ENCODE measurements at regions not wholly inside any gene's neighbourhood (a gene's known extent, or its start where the extent isn't known, plus 50 kb on each side); places are given as distances from the start of the nearest gene placed in this dataset.
"Not testable (repeated sequence)": the region's sequence is repeated elsewhere in the genome, so short reads cannot be mapped to it uniquely, and the experiment has no call there.

DNA sequence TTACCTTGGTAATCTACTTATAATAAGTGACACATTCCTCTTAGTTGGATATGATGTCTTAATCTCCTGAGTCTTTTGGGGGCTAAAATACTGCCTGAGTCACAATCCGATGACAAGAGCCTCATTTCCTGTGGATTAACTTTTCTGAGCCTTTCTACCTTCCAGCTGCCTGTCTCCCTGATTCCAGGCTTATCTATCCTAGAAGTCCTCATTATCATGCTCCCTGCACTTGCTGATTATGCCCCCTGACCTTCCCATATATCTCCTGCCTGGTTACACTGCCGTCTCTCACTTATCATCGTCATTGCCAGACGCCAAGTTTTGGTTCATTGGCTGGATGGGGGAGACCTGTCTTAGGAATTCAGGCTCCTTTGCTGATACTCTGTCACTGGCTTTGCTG, 727.4 kb upstream of the CA10 start:
- H3K4me1 ChIP-seq (ENCODE audit: insufficient read depth, low read length), result no peaks in the 10 kb centered on the region
- no peak overlapping the region for H3K9ac ChIP-seq (ENCODE audit: insufficient read depth, low read depth, low read length)
- intact Hi-C loops (cut with micrococcal nuclease; ENCODE audit: unreplicated experiment), result no loop called here
- ChIA-PET POLR2A (no interaction called here), CTCF (ENCODE audit: low intra/inter-chr PET ratio, low total read pairs) (no interaction called here)
- H3K4me3 ChIP-seq (replicated peaks in 1 of 3; ENCODE audit: insufficient read depth in 1 of 3, low read depth in 2 of 3, low read length in 3 of 3), result no peak overlapping the region
- H3K27me3 ChIP-seq (ENCODE audit: control insufficient read depth in 1 of 2, insufficient read depth in 2 of 2, low read length in 2 of 2), result no peaks in the 10 kb centered on the region
- no TSS peak for BruUV-seq (replicated peaks)
- peaks cover 32% of the 10 kb centered on the region for H3K9me3 ChIP-seq (ENCODE audit: low read length)
- DNase-seq (ENCODE audit: low spot score) (no peak), ATAC-seq (no peak), FAIRE-seq (no peak)
- no peaks in the 10 kb centered on the region for H3K79me2 ChIP-seq (ENCODE audit: insufficient read depth, low read length)
- H3K36me3 ChIP-seq (replicated peaks in 1 of 2; ENCODE audit: control insufficient read depth in 1 of 2, insufficient read depth in 2 of 2, low read length in 2 of 2), result no peaks in the 10 kb centered on the region
- H2AFZ ChIP-seq (ENCODE audit: low read length), result no peak overlapping the region
- in situ Hi-C loops (cut with HindIII; ENCODE audit: extremely low pct_ligation_motif_present, low pct_unique_long_range_greater_than_20kb), result no loop called here
- 1% methylated on average over 4 of the region's 4 CpGs for WGBS (ENCODE audit: low lambda C conversion rate)
- no peaks in the 10 kb centered on the region for H4K20me1 ChIP-seq (ENCODE audit: insufficient read depth, low read length)
- TF ChIP-seq SMAD3 (CRISPR knock-in tag; IDR thresholded peaks at IDR 0.05) (no peak), ZBTB7A (CRISPR knock-in tag; IDR thresholded peaks at IDR 0.05) (no peak), ZNF672 (CRISPR knock-in tag; IDR thresholded peaks at IDR 0.05) (no peak), LCORL (IDR thresholded peaks at IDR 0.05) (no peak), LCORL (CRISPR knock-in tag; IDR thresholded peaks at IDR 0.05) (no peak), AGO1 (IDR thresholded peaks at IDR 0.05; ENCODE audit: low read depth, low read length, poor library complexity, severe bottlenecking) (no peak), SP5 (CRISPR knock-in tag; IDR thresholded peaks at IDR 0.05; ENCODE audit: borderline replicate concordance, low read depth) (no peak), ZNF44 (CRISPR knock-in tag; IDR thresholded peaks at IDR 0.05) (no peak), ZNF20 (CRISPR knock-in tag; IDR thresholded peaks at IDR 0.05) (no peak), CBX1 (IDR thresholded peaks at IDR 0.05; ENCODE audit: low read depth) (no peak), MZF1 (CRISPR knock-in tag; IDR thresholded peaks at IDR 0.05; ENCODE audit: borderline replicate concordance) (no peak)
- TF ChIP-seq, protein P1, sequence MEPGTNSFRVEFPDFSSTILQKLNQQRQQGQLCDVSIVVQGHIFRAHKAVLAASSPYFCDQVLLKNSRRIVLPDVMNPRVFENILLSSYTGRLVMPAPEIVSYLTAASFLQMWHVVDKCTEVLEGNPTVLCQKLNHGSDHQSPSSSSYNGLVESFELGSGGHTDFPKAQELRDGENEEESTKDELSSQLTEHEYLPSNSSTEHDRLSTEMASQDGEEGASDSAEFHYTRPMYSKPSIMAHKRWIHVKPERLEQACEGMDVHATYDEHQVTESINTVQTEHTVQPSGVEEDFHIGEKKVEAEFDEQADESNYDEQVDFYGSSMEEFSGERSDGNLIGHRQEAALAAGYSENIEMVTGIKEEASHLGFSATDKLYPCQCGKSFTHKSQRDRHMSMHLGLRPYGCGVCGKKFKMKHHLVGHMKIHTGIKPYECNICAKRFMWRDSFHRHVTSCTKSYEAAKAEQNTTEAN (CRISPR knock-in tag; conservative IDR thresholded peaks at IDR 0.05), result no peak
- TF ChIP-seq, protein P2, sequence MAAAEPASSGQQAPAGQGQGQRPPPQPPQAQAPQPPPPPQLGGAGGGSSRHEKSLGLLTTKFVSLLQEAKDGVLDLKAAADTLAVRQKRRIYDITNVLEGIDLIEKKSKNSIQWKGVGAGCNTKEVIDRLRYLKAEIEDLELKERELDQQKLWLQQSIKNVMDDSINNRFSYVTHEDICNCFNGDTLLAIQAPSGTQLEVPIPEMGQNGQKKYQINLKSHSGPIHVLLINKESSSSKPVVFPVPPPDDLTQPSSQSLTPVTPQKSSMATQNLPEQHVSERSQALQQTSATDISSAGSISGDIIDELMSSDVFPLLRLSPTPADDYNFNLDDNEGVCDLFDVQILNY (CRISPR knock-in tag; conservative IDR thresholded peaks at IDR 0.05), result no peak
- H3K4me2 ChIP-seq (ENCODE audit: low read depth, low read length), result no peak overlapping the region
- H3K27ac ChIP-seq (ENCODE audit: extremely low read length, insufficient read depth, low read length), result no peak overlapping the region

DNA sequence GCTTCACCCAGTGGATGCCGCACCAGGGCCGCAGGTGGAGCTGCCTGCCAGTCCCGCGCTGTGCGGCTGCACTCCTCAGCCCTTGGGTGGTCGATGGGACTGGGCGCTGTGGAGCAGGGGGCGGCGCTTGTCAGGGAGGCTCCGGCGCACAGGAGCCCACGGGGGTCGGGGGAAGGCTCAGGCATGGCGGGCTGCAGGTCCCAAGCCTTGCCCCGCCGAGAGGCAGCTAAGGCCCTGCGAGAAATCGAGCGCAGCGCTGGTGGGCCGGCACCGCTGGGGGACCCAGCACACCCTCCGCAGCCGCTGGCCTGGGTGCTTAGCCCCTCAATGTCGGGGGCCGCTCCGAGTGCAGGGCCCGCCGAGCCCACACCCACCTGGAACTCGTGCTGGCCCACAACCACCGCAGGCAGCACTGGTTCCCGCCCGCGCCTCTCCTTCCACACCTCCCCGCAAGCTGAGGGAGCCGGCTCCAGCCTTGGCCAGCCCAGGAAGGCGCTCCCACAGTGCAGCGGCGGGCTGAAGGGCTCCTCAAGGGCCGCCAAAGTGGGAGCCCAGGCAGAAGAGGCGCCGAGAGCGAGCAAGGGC, 725.5 kb upstream of the CA10 start:
- H3K9ac ChIP-seq (ENCODE audit: insufficient read depth, low read depth, low read length); H3K79me2 ChIP-seq (ENCODE audit: insufficient read depth, low read length); H3K27ac ChIP-seq (ENCODE audit: extremely low read length, insufficient read depth, low read length); FAIRE-seq; DNase-seq (ENCODE audit: low spot score); ATAC-seq; H3K4me2 ChIP-seq (ENCODE audit: low read depth, low read length); H2AFZ ChIP-seq (ENCODE audit: low read length); H3K36me3 ChIP-seq (replicated peaks in 1 of 2; ENCODE audit: control insufficient read depth in 1 of 2, insufficient read depth in 2 of 2, low read length in 2 of 2); in situ Hi-C loops (cut with HindIII; ENCODE audit: extremely low pct_ligation_motif_present, low pct_unique_long_range_greater_than_20kb); H3K4me1 ChIP-seq (ENCODE audit: insufficient read depth, low read length); POLR2A ChIA-PET; intact Hi-C loops (cut with micrococcal nuclease; ENCODE audit: unreplicated experiment); H4K20me1 ChIP-seq (ENCODE audit: insufficient read depth, low read length); CTCF ChIA-PET (ENCODE audit: low intra/inter-chr PET ratio, low total read pairs); H3K4me3 ChIP-seq (replicated peaks in 1 of 3; ENCODE audit: insufficient read depth in 1 of 3, low read depth in 2 of 3, low read length in 3 of 3); H3K27me3 ChIP-seq (ENCODE audit: control insufficient read depth in 1 of 2, insufficient read depth in 2 of 2, low read length in 2 of 2); BruUV-seq (replicated peaks): not testable (repeated sequence)
- WGBS (ENCODE audit: low lambda C conversion rate), result 8% methylated on average over 18 of the region's 43 CpGs
- peaks cover 19% of the 10 kb centered on the region for H3K9me3 ChIP-seq (ENCODE audit: low read length)

DNA sequence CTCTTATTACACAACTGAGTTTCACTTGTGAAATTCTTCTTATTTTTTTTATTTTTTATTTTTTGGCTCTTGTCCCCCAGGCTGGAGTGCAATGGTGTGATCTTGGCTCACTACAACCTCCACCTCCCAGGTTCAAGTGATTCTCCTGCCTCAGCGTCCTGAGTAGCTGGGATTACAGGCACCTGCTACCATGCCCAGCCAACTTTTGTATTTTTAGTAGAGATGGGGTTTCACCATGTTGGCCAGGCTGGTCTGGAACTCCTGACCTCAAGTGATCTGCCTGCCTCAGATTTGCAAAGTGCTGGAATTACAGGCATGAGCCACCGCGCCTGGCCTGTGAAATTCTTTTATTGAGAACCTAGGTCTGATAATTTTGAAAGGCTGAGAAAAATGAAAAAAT, 688.3 kb upstream of the CA10 start:
- H3K4me2 ChIP-seq (ENCODE audit: low read depth, low read length); H3K4me3 ChIP-seq (replicated peaks in 1 of 3; ENCODE audit: insufficient read depth in 1 of 3, low read depth in 2 of 3, low read length in 3 of 3); H3K27me3 ChIP-seq (ENCODE audit: control insufficient read depth in 1 of 2, insufficient read depth in 2 of 2, low read length in 2 of 2); CTCF ChIA-PET (ENCODE audit: low intra/inter-chr PET ratio, low total read pairs); H3K79me2 ChIP-seq (ENCODE audit: insufficient read depth, low read length); intact Hi-C loops (cut with micrococcal nuclease; ENCODE audit: unreplicated experiment); BruUV-seq (replicated peaks); H2AFZ ChIP-seq (ENCODE audit: low read length); H3K27ac ChIP-seq (ENCODE audit: extremely low read length, insufficient read depth, low read length); H3K4me1 ChIP-seq (ENCODE audit: insufficient read depth, low read length); ATAC-seq; H3K9ac ChIP-seq (ENCODE audit: insufficient read depth, low read depth, low read length); POLR2A ChIA-PET; DNase-seq (ENCODE audit: low spot score); H3K36me3 ChIP-seq (replicated peaks in 1 of 2; ENCODE audit: control insufficient read depth in 1 of 2, insufficient read depth in 2 of 2, low read length in 2 of 2); in situ Hi-C loops (cut with HindIII; ENCODE audit: extremely low pct_ligation_motif_present, low pct_unique_long_range_greater_than_20kb); FAIRE-seq; H4K20me1 ChIP-seq (ENCODE audit: insufficient read depth, low read length): not testable (repeated sequence)
- WGBS (ENCODE audit: low lambda C conversion rate), result 11% methylated on average over 3 of the region's 3 CpGs
- peaks cover 73% of the 10 kb centered on the region for H3K9me3 ChIP-seq (ENCODE audit: low read length)

All from HepG2 (cell line).